22Rv1 (cell line): ENCODE measurements at regions not wholly inside any gene's neighbourhood (a gene's known extent, or its start where the extent isn't known, plus 50 kb on each side); places are given as distances from the start of the nearest gene placed in this dataset.
A peak's percentile ranks its signal among the peaks of the same experiment; 100 is the strongest.

Source experiments
- H3K27ac ChIP-seq: fragments of 450-650 bp; 2 replicates; pipeline ENCODE4 v1.5.1; 2017
- ZFX ChIP-seq: fragments of 450-650 bp; IDR thresholded peaks from 2 replicates; pipeline ENCODE4 v1.6.1; 2017; ENCODE audit warnings: antibody characterized with exemption, borderline replicate concordance
- TF ChIP-seq, protein P1 (sequence below): fragments of 450-650 bp; IDR thresholded peaks from 2 replicates; pipeline ENCODE4 v1.5.1; 2017; ENCODE audit warnings: mild to moderate bottlenecking

DNA sequence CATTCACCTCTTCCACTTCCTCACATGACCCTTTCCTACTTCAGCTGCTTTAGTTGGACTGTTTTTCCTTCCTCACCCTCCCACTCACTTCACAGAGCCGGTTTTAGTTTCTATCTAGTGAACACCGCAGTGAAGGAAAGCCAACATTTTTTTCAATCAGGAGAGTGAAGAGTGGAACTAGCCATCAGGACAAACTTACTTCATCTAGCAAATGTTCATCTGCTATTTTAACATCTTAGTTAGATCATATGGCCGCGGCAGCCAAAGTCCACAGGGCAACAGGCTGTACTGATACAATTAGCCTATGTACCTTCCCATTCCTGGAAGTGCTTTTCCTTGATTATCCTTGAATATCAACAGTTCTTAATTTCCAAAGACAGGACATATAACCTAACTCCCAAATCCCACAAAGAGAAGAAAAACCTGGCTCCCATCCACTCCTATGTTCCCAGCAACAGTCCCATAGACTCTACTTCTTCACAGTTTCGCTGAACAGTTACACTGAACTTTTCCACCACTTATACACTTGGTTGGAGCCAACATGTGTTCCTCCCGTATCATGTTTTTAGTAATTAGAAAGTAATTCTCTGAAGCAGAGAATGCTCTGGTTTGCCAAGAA, 456.2 kb upstream of the THBS1 start:
- TF ChIP-seq, protein P1, sequence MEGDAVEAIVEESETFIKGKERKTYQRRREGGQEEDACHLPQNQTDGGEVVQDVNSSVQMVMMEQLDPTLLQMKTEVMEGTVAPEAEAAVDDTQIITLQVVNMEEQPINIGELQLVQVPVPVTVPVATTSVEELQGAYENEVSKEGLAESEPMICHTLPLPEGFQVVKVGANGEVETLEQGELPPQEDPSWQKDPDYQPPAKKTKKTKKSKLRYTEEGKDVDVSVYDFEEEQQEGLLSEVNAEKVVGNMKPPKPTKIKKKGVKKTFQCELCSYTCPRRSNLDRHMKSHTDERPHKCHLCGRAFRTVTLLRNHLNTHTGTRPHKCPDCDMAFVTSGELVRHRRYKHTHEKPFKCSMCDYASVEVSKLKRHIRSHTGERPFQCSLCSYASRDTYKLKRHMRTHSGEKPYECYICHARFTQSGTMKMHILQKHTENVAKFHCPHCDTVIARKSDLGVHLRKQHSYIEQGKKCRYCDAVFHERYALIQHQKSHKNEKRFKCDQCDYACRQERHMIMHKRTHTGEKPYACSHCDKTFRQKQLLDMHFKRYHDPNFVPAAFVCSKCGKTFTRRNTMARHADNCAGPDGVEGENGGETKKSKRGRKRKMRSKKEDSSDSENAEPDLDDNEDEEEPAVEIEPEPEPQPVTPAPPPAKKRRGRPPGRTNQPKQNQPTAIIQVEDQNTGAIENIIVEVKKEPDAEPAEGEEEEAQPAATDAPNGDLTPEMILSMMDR, result no peak
- TF ChIP-seq ZFX, result no peak
- H3K27ac ChIP-seq, result no peak overlapping the region

DNA sequence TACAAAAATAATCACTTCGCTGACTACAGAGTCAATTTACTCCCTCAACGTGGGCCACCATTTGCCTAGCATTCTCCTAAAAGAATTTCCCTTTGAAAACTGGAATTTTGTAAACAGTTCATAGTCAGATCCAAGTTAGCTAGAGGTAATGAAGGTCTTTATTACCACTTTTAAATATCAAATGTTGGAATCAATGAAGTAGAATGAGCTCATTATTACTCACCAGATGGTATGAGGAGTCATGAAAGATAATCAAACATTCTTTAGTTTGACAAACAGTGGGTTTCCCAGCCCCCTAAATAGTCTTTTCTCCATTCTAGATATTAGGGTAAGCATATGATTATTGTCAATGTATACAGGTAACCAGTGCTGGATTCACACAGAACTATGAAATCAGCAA, 455.7 kb upstream of the THBS1 start:
- no peak overlapping the region for H3K27ac ChIP-seq
- no peak for TF ChIP-seq ZFX
- TF ChIP-seq, protein P1, result no peak

DNA sequence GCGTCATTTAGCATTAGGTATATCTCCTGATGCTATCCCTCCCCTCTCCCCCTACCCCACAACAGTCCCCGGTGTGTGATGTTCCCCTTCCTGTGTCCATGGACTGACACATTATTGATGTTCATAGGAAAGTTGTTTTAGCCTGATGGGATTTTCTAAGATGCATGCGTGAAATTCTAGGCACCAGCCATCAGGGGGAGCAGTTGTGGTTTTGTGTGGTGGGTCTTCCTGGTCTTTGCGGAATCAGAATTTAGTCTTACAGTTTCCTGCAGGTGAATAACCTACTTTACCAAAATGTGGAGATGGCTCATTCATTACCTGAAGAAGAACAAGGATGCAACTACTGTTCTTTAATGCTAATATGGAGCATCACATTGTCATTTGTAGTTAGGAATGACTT, 455.0 kb upstream of the THBS1 start:
- no peak for TF ChIP-seq ZFX
- TF ChIP-seq, protein P1, result peak; percentile 80
- no peak overlapping the region for H3K27ac ChIP-seq

DNA sequence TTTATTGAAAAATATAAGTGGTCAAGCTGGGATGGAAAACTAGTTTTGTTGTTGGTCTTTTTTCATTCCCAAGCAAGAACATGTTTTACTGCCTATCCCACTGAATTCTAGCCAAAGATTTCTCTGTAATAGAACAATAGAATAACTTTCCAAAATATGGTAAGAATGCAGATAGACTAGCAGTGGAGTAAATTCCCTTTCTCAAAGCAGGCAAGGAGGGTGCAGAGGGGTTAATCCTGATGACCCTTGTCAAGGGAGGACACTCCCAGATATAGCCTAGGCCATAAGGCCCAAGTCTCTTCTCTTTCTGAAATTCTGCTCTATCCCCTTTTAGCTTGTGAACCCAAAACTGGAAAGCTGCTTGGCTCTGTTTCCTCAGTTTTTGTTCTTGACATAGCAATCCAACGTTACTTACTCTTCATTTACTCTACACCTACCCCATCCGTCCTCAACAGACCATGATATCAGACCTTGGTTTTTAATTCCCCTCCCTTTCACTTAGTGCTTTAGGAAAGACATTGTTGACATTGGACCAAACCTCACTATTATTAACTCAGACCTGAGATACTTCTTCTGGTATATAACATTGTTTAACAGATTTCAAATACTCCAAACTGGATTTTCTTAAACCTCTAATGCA, 453.6 kb upstream of the THBS1 start:
- no peak for TF ChIP-seq ZFX
- TF ChIP-seq, protein P1, result no peak
- H3K27ac ChIP-seq, result peak overlapping the region; percentile 46

DNA sequence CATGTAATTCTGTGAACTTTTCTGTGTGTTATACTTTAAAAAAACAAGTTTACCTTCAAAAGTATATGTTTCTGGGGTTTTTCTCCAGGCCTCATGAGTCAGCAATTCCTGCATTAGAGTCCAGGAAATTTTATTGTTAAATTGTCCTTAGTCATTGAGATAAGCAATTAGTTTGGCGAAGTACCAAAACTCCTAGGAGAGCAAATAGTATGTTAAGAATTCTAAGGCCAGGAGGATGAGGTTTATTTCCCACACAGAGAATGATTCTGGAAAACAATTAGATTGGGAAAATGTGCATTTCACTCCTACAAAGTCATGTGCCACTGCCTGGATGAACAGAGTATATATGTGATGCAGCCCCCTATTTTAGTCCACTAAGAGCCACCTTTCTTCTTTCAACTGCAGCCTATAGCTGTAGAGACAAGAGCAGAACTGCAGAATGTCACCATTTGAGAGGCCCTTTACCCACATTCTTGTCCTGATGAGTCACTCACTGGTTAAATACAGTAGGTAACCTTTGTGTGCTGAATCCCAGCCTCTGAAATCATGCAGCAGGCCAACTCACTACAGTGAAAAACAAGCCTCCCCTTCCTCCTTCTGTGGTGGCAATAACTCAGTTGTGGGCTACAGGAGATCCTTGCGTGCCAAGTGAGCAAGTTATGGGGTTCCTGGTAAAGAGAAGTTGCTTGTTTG, 452.8 kb upstream of the THBS1 start:
- TF ChIP-seq, protein P1, result no peak
- TF ChIP-seq ZFX, result no peak
- peak overlapping the region; percentile 46 for H3K27ac ChIP-seq

DNA sequence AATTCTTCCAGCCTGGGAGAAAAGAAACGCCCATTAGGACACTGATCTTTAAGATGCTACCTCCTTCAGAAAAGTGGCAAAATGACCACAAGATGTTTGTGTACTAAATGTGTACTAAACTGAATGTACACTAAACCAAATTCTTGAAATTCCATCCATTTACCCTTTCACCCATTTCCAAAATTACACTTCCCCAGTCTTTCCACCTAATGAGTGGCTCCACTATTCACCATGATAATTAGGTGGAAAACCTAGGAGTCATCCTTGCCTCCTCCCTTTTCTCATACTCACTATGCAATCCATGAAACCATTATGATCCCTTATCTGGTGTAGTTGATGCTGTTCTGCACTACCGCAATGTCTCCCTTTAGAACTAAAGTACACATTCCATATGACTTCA, 452.1 kb upstream of the THBS1 start:
- TF ChIP-seq, protein P1, result no peak
- no peak for TF ChIP-seq ZFX
- H3K27ac ChIP-seq, result peak overlapping the region; percentile 46; the same call in 1 of the 2 replicates
